LNCaP clone FGC (cell line): ENCODE measurements at regions not wholly inside any gene's neighbourhood (a gene's known extent, or its start where the extent isn't known, plus 50 kb on each side); places are given as distances from the start of the nearest gene placed in this dataset.
"Not testable (repeated sequence)": the region's sequence is repeated elsewhere in the genome, so short reads cannot be mapped to it uniquely, and the experiment has no call there.

Experiments
- DNase-seq: peaks from one replicate; pipeline ENCODE4 v3.0.0-alpha.2; 2011; ENCODE audit warnings: low read depth
- H3K4me3 ChIP-seq: 2 replicates; pipeline ENCODE4 v1.5.1; 2011; ENCODE audit warnings: mild to moderate bottlenecking, low read depth, low read length, control low read depth
- TF ChIP-seq, protein P1 (sequence below): IDR thresholded peaks from 2 replicates; pipeline ENCODE4 v1.5.1; 2012; ENCODE audit warnings: mild to moderate bottlenecking; ENCODE audit not compliant: control insufficient read depth, insufficient read depth; ENCODE audit errors: extremely low read depth

- no peak for DNase-seq
- no peak overlapping the region for H3K4me3 ChIP-seq
- TF ChIP-seq, protein P1, sequence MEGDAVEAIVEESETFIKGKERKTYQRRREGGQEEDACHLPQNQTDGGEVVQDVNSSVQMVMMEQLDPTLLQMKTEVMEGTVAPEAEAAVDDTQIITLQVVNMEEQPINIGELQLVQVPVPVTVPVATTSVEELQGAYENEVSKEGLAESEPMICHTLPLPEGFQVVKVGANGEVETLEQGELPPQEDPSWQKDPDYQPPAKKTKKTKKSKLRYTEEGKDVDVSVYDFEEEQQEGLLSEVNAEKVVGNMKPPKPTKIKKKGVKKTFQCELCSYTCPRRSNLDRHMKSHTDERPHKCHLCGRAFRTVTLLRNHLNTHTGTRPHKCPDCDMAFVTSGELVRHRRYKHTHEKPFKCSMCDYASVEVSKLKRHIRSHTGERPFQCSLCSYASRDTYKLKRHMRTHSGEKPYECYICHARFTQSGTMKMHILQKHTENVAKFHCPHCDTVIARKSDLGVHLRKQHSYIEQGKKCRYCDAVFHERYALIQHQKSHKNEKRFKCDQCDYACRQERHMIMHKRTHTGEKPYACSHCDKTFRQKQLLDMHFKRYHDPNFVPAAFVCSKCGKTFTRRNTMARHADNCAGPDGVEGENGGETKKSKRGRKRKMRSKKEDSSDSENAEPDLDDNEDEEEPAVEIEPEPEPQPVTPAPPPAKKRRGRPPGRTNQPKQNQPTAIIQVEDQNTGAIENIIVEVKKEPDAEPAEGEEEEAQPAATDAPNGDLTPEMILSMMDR: no peak
These were observed 289.5 kb upstream of the PFKP start for GRCh38 chr10:2777666-2778355.

DNA sequence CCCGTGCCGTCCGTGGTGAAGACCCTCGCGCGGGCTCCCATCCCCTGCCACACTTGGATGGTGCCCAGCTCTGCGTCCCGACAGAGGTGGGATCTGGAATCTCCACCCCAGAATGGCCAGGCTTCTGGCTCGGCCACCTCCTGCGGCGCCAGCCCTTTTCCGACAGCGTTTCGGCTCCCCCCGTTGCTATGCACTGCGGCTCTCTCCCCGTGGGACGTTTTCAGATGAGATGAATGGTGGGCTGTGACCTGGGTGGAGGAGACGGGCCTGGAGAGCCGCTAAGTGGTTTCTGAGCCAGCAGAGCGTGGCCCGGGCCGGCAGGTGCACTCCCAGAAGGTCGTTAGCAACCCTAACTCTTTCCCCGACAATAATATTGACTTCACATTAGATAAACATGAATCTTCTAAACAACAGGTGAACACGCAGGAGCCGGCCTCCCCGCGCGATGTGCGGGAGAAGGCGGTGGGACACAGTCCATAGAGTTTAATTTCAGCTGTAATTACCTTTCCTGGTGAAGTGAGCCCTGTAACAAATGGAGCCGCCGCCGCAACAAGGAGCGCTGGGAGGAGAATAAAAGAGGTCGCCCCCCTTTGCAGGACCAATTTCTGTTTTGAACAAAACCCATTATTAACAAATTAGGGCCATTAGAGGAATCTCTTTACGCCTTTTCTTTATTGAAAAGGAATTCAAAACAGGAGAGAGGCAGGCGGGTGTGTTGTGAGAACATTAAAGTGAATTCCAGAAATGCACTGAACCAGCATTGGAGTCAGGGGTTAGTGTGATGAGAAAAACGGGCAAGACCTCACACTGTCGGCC lies 294.3 kb upstream of the PFKP start:
- H3K4me3 ChIP-seq: no peak overlapping the region
- TF ChIP-seq, protein P1: no peak
- DNase-seq: no peak

GRCh38 chr10:2772135-2772534 lies 295.2 kb upstream of the PFKP start:
- no peak for DNase-seq
- TF ChIP-seq, protein P1: no peak
- H3K4me3 ChIP-seq: no peak overlapping the region

DNA sequence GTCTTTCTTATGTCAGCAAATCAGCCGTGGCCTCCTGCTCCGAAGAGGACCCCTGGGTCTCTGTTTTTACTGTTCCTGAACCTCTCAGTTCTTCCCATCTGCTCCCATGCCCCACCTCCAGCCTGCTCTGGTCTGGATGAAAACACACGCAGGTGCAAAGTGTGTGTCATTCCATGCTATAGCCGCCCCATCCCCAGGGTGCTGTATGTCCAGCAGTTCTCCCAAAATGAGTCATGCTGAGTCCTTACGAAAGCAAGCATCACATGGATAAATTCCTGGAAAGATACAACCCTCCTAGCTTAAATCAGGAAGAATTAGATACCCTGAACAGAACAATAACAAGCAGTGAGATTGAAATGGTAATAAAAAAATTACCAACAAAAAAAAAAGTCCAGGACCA lies 300.1 kb upstream of the PFKP start:
- not testable (repeated sequence) for DNase-seq, H3K4me3 ChIP-seq

DNA sequence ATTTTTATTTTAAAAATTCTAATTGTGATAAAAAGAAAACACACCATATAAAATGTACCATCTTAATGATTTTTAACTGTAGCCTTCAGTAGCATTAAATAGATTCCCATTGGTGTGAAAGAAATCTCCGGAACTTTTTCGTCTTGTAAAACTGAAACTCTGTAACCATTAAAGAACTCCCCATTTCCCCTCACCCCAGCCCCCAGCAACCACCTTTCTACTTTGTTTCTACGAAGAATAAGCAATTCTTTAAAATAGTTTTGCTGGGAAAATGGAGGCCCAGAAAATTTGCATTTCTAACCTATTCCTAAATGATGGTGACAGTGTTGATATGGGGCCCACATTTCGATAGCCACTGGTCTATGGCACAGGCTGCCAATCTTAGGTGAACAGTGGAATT lies 305.4 kb upstream of the PFKP start:
- TF ChIP-seq, protein P1: no peak
- no peak overlapping the region for H3K4me3 ChIP-seq
- no peak for DNase-seq

DNA sequence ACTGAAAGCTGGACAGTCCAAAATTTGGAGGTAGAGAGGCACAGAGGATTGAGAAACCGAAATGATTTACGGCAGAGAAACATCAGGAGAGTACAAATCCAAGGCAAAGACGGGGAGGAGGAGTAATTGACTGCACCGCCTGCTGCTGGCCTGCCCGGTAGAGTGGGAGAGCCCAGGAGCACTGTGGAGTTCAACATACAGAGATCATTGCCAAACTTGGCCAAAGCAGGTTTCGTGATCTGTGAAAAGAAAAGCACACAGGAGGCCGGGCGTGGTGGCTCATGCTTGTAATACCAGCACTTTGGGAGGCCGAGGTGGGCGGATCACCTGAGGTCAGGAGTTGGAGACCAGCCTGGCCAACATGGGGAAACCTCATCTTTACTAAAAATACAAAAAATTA lies 306.0 kb upstream of the PFKP start:
- H3K4me3 ChIP-seq: no peak overlapping the region
- DNase-seq: no peak
- TF ChIP-seq, protein P1: no peak

- H3K4me3 ChIP-seq: no peak overlapping the region
- TF ChIP-seq, protein P1: no peak
- no peak for DNase-seq
These were observed 306.6 kb upstream of the PFKP start for GRCh38 chr10:2760736-2761135.
